ENCODE measurements at regions not wholly inside any gene's neighbourhood (a gene's known extent, or its start where the extent isn't known, plus 50 kb on each side); places are given as distances from the start of the nearest gene placed in this dataset.

DNA sequence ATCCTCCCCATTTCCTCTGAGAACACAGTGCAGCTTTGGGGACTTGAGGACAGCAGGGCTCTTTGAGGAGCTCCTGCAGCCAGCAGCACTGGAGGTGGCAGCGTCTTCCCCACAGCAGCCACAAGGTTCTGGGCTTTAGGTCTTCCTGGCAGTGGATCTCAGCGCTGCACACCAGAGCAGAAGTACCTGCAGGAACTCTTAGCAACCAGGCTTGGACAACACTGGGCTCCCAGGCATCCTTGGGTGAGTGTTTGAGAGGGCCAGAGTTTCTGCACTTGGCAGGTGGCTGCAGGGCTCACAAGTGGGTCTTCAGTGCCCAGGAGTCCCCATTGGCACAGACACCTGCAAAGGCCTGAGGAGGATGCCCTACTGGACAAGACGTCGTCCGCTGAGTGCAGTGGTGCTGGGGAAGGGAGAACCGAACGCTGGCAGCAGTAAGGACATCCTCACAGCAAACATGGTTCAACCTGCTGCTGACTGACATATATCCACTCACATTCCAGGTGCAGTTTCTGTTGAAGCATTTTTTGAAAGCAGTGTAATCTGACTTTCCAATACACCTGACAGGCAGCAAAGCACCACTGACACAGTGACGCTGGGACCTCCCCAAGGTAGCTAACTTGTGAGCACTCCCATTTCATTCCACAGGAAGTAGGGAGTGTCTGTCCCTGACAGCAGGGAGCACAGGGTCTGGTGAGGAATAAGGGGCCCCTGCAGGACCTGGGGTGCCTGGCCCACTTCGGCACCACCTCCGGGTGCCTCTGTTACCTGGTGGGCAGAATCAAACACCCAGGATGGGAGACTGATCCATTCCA, 149.9 kb upstream of the COPS8 start:
- TF ChIP-seq, protein P1, sequence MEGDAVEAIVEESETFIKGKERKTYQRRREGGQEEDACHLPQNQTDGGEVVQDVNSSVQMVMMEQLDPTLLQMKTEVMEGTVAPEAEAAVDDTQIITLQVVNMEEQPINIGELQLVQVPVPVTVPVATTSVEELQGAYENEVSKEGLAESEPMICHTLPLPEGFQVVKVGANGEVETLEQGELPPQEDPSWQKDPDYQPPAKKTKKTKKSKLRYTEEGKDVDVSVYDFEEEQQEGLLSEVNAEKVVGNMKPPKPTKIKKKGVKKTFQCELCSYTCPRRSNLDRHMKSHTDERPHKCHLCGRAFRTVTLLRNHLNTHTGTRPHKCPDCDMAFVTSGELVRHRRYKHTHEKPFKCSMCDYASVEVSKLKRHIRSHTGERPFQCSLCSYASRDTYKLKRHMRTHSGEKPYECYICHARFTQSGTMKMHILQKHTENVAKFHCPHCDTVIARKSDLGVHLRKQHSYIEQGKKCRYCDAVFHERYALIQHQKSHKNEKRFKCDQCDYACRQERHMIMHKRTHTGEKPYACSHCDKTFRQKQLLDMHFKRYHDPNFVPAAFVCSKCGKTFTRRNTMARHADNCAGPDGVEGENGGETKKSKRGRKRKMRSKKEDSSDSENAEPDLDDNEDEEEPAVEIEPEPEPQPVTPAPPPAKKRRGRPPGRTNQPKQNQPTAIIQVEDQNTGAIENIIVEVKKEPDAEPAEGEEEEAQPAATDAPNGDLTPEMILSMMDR (IDR thresholded peaks at IDR 0.05) = no peak
- no peak for TF ChIP-seq ZFX (IDR thresholded peaks at IDR 0.05; ENCODE audit: borderline replicate concordance)

All from 22Rv1 (cell line).